ENCODE measurements at regions not wholly inside any gene's neighbourhood (a gene's known extent, or its start where the extent isn't known, plus 50 kb on each side); places are given as distances from the start of the nearest gene placed in this dataset.
"Not testable (repeated sequence)": the region's sequence is repeated elsewhere in the genome, so short reads cannot be mapped to it uniquely, and the experiment has no call there.

- ATAC-seq (replicated peaks; ENCODE audit: extremely low read depth, poor library complexity, severe bottlenecking) (no peak), DNase-seq (ENCODE audit: low spot score in 2 of 2) (no peak)
- Mint-ChIP-seq H3K36me3 (ENCODE audit: insufficient read depth) (no peaks in the 10 kb centered on the region), H3K27me3 (peaks cover 17% of the 10 kb centered on the region), H3K4me3 (no peak overlapping the region), H3K4me1 (no peaks in the 10 kb centered on the region), H3K27ac (ENCODE audit: low read depth) (no peak overlapping the region), H3K9me3 (no peaks in the 10 kb centered on the region)
Observed at GRCh38 chr21:25501996-25502665, 105.2 kb downstream of the MRPL39 start.

GRCh38 chr21:25501462-25501861 is 105.8 kb downstream of the MRPL39 start:
- no peak for ATAC-seq (replicated peaks; ENCODE audit: extremely low read depth, poor library complexity, severe bottlenecking)
- H3K27ac Mint-ChIP-seq (ENCODE audit: low read depth) = no peak overlapping the region
- H3K9me3 Mint-ChIP-seq = no peaks in the 10 kb centered on the region
- H3K4me1 Mint-ChIP-seq = no peaks in the 10 kb centered on the region
- H3K36me3 Mint-ChIP-seq (ENCODE audit: insufficient read depth) = no peaks in the 10 kb centered on the region
- H3K27me3 Mint-ChIP-seq = peaks cover 16% of the 10 kb centered on the region
- H3K4me3 Mint-ChIP-seq = no peak overlapping the region
- DNase-seq (ENCODE audit: low spot score in 2 of 2) = no peak

DNA sequence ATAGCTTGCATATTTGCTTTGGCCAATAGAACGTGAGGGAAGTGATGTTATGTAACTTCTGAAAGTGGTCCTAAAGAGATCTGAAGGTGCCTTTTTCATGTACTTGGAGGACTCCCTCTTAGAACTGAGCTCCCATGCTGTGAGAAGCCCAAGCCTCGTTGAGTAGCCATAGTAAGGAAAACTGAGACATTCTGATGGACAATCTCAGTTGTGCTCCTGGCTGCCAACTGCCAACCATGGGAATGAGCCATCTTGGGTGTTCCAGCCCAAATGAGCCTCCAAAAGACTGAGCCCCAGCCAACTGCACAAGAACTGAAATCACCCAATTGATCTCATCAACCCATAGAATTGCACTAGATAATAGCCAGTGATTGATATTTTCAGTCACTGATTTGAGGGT is 106.7 kb downstream of the MRPL39 start:
- Mint-ChIP-seq H3K27ac (ENCODE audit: low read depth) (no peak overlapping the region), H3K9me3 (no peaks in the 10 kb centered on the region), H3K4me1 (no peaks in the 10 kb centered on the region), H3K27me3 (peaks cover 7% of the 10 kb centered on the region), H3K36me3 (ENCODE audit: insufficient read depth) (no peaks in the 10 kb centered on the region), H3K4me3 (no peak overlapping the region)
- DNase-seq (ENCODE audit: low spot score in 2 of 2) (no peak), ATAC-seq (replicated peaks; ENCODE audit: extremely low read depth, poor library complexity, severe bottlenecking) (no peak)

DNA sequence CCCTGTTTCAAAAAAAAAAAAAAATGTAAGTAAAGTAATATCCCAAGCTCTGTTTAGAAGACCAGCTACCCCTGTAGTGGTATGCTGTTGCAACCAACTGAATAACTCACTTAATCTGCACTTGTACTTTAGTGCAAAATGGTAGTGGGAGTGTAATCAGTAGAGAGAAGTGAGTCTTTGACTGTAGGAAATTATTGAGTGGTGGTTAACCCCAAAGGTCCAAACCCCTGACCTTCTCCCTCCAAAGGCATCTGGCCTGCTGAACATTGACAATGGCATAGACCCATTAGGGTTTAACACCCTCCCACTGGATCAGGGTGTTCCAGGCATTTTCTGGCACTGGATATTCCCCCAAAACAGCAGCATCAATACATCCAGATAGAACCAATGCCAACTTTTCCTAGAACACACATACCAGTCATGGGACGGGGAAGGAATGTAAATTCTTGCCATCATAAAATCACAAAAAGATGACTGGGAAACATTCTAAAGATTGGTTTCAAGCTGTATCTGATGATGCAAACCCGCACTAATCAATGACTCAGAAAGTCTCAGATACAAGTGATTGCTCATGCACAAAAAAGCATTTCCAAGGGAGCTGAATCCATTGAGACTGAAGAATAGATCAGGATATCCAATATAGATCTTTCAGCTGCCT is 110.3 kb downstream of the MRPL39 start:
- H3K4me1 Mint-ChIP-seq = no peaks in the 10 kb centered on the region
- H3K9me3 Mint-ChIP-seq = no peaks in the 10 kb centered on the region
- no peak overlapping the region for H3K27ac Mint-ChIP-seq (ENCODE audit: low read depth)
- H3K4me3 Mint-ChIP-seq = no peak overlapping the region
- no peaks in the 10 kb centered on the region for H3K27me3 Mint-ChIP-seq
- DNase-seq (ENCODE audit: low spot score in 2 of 2) (no peak), ATAC-seq (replicated peaks; ENCODE audit: extremely low read depth, poor library complexity, severe bottlenecking) (no peak)
- no peaks in the 10 kb centered on the region for H3K36me3 Mint-ChIP-seq (ENCODE audit: insufficient read depth)

DNA sequence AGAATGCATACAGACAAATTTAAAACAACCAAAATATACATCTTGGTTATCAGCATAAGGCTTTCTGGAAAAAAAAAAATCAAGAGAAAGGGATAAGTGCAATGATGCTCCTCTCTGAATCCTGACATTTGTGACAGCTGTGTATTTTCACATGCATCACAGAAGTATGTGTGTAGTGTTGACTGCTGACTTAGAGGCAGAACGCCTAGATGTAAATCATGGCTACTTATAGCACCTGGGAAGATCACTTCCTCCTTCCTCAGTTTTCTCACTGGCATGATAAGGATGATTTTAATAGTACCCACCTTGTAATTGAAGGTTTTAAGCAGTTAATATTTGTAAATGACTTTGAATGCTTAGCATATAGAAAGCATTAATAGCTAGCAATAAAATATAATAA is 112.5 kb downstream of the MRPL39 start:
- H3K27ac Mint-ChIP-seq (ENCODE audit: low read depth) = no peak overlapping the region
- no peaks in the 10 kb centered on the region for H3K27me3 Mint-ChIP-seq
- H3K9me3 Mint-ChIP-seq = no peaks in the 10 kb centered on the region
- DNase-seq (ENCODE audit: low spot score in 2 of 2) (no peak), ATAC-seq (replicated peaks; ENCODE audit: extremely low read depth, poor library complexity, severe bottlenecking) (no peak)
- H3K36me3 Mint-ChIP-seq (ENCODE audit: insufficient read depth) = no peaks in the 10 kb centered on the region
- peaks cover 8% of the 10 kb centered on the region for H3K4me1 Mint-ChIP-seq
- H3K4me3 Mint-ChIP-seq = no peak overlapping the region

GRCh38 chr21:25493722-25494121 is 113.6 kb downstream of the MRPL39 start:
- Mint-ChIP-seq H3K27ac (ENCODE audit: low read depth) (no peak overlapping the region), H3K36me3 (ENCODE audit: insufficient read depth) (no peaks in the 10 kb centered on the region), H3K9me3 (no peaks in the 10 kb centered on the region), H3K27me3 (no peaks in the 10 kb centered on the region), H3K4me3 (no peak overlapping the region), H3K4me1 (peaks cover 8% of the 10 kb centered on the region)
- DNase-seq (ENCODE audit: low spot score in 2 of 2) = no peak
- ATAC-seq (replicated peaks; ENCODE audit: extremely low read depth, poor library complexity, severe bottlenecking) = no peak

DNA sequence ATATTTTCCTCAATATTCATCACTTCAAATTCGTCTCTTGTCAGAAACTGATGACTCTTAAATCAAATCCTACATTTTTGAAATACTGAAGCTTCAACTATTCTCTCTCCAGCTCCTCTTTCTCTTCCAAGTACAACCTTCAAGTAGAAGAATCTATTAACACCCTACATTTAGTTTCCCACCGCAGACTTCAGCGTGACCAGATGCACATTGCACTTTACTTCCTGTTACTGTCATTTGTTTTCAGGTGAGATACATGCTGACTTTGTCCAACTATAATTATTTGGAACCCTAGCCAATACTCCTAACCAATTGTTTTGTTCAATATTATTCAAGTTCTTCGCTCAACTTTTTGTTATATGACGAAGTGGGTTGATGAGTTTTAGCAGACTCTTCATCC is 116.0 kb downstream of the MRPL39 start:
- ATAC-seq (replicated peaks; ENCODE audit: extremely low read depth, poor library complexity, severe bottlenecking) = no peak
- H3K27me3 Mint-ChIP-seq = no peaks in the 10 kb centered on the region
- H3K4me3 Mint-ChIP-seq = no peak overlapping the region
- no peaks in the 10 kb centered on the region for H3K36me3 Mint-ChIP-seq (ENCODE audit: insufficient read depth)
- DNase-seq (ENCODE audit: low spot score in 2 of 2) = no peak
- no peak overlapping the region for H3K27ac Mint-ChIP-seq (ENCODE audit: low read depth)
- H3K4me1 Mint-ChIP-seq = peaks cover 8% of the 10 kb centered on the region
- no peaks in the 10 kb centered on the region for H3K9me3 Mint-ChIP-seq

DNA sequence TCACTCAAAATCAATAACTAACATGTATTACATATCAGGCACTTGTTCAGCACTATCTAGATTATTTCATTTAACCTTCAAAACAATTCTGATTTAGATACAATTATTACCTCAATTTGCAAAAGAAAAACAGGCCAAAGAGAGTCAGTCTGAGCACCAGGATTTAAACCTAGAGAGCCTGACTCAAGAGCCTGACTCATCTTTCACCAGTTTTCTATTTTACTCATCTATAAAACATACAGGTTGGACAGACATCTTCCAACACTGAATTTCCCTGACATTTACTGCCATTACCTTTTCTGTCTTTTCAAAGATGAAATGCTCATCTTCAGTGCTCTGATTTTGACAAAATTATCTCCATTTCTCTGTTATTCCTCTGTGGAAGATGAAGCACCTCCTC is 116.5 kb downstream of the MRPL39 start:
- DNase-seq (ENCODE audit: low spot score in 2 of 2) (no peak), ATAC-seq (replicated peaks; ENCODE audit: extremely low read depth, poor library complexity, severe bottlenecking) (no peak)
- H3K27me3 Mint-ChIP-seq = no peaks in the 10 kb centered on the region
- no peak overlapping the region for H3K4me3 Mint-ChIP-seq
- H3K36me3 Mint-ChIP-seq (ENCODE audit: insufficient read depth) = peaks cover 1% of the 10 kb centered on the region
- H3K9me3 Mint-ChIP-seq = no peaks in the 10 kb centered on the region
- no peak overlapping the region for H3K27ac Mint-ChIP-seq (ENCODE audit: low read depth)
- H3K4me1 Mint-ChIP-seq = peaks cover 8% of the 10 kb centered on the region

DNA sequence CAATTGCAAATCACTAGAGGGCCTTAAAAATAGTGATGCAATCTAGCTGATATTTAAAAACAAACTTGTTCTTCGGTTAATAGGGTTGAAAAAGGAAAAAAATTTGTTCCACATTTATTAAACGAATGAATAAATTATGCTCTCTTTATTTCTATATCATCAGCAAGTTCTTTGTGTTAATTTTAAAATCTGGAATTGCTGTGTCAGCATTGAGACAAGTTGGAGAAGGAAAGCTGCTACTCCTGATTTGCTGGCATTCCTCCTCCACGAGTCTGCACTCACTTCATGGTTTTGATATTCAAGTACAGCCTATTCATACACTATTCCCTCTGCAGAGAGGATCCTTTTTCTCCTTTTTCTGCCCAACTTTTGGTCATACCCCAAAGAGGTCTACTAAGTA is 117.6 kb downstream of the MRPL39 start:
- peaks cover 1% of the 10 kb centered on the region for H3K36me3 Mint-ChIP-seq (ENCODE audit: insufficient read depth)
- no peak for DNase-seq (ENCODE audit: low spot score in 2 of 2)
- ATAC-seq (replicated peaks; ENCODE audit: extremely low read depth, poor library complexity, severe bottlenecking) = no peak
- no peak overlapping the region for H3K4me3 Mint-ChIP-seq
- no peaks in the 10 kb centered on the region for H3K9me3 Mint-ChIP-seq
- no peak overlapping the region for H3K27ac Mint-ChIP-seq (ENCODE audit: low read depth)
- peaks cover 8% of the 10 kb centered on the region for H3K4me1 Mint-ChIP-seq
- H3K27me3 Mint-ChIP-seq = peaks cover 10% of the 10 kb centered on the region

DNA sequence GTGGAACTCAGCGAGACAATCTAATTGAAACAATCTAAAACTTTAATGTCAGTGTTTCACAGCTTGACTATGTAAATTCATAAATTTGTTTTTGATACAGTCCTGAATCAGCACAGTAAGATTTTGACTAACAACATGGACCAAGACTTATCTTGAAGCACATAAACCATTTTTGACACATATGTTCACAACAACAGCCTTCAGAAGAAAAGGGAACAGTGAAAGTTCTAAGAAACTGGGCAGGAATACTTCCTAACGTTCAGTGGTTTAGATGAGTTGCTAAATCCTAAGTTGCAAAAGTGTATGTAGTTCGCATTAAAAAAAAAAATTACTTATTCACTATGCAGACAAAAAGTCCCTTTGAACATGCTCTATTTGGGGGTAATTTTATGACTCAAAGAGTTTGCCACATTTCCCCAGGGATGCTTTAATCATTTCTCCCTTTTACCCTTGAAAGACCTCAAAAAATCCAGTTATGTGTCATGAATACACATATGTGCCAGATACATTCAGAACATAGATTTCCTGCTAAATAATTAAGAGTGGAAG is 120.2 kb downstream of the MRPL39 start:
- ATAC-seq (replicated peaks; ENCODE audit: extremely low read depth, poor library complexity, severe bottlenecking) (no peak), DNase-seq (ENCODE audit: low spot score in 2 of 2) (no peak)
- H3K27ac Mint-ChIP-seq (ENCODE audit: low read depth) = no peak overlapping the region
- H3K36me3 Mint-ChIP-seq (ENCODE audit: insufficient read depth) = peaks cover 1% of the 10 kb centered on the region
- H3K4me3 Mint-ChIP-seq = no peak overlapping the region
- peaks cover 12% of the 10 kb centered on the region for H3K9me3 Mint-ChIP-seq
- peaks cover 29% of the 10 kb centered on the region for H3K27me3 Mint-ChIP-seq
- H3K4me1 Mint-ChIP-seq = peaks cover 8% of the 10 kb centered on the region

GRCh38 chr21:25485914-25486313 is 121.4 kb downstream of the MRPL39 start:
- H3K4me3 Mint-ChIP-seq = no peak overlapping the region
- peaks cover 3% of the 10 kb centered on the region for H3K36me3 Mint-ChIP-seq (ENCODE audit: insufficient read depth)
- peaks cover 29% of the 10 kb centered on the region for H3K27me3 Mint-ChIP-seq
- no peak overlapping the region for H3K27ac Mint-ChIP-seq (ENCODE audit: low read depth)
- ATAC-seq (replicated peaks; ENCODE audit: extremely low read depth, poor library complexity, severe bottlenecking) (no peak), DNase-seq (ENCODE audit: low spot score in 2 of 2) (no peak)
- peaks cover 18% of the 10 kb centered on the region for H3K9me3 Mint-ChIP-seq
- peaks cover 2% of the 10 kb centered on the region for H3K4me1 Mint-ChIP-seq

- no peaks in the 10 kb centered on the region for H3K27me3 Mint-ChIP-seq
- H3K27ac Mint-ChIP-seq (ENCODE audit: low read depth) = no peak overlapping the region
- DNase-seq (ENCODE audit: low spot score in 2 of 2) = no peak
- H3K4me1 Mint-ChIP-seq = peaks cover 5% of the 10 kb centered on the region
- no peaks in the 10 kb centered on the region for H3K9me3 Mint-ChIP-seq
- no peaks in the 10 kb centered on the region for H3K36me3 Mint-ChIP-seq (ENCODE audit: insufficient read depth)
- ATAC-seq (replicated peaks; ENCODE audit: extremely low read depth, poor library complexity, severe bottlenecking) = no peak
- no peak overlapping the region for H3K4me3 Mint-ChIP-seq
Observed at GRCh38 chr21:25467896-25468295, 139.4 kb downstream of the MRPL39 start.

DNA sequence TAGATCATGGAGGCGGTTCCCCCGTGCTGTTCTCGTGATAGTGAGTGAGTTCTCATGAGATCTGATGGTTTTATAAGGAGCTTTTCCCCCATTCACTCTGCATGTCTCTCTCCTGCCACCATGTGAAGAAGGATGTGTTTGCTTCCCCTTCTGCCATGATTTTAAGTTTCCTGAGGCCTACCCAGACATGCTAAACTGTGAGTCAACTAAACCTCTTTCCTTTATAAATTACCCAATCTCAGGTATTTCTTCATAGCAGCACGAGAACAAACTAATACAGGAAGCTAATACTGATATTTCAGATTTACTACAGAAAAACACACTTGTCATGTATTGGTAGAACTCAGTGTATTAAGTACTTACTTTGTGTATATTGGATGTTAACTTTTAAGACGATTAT is 140.2 kb downstream of the MRPL39 start:
- not testable (repeated sequence) for ATAC-seq (replicated peaks; ENCODE audit: extremely low read depth, poor library complexity, severe bottlenecking); DNase-seq (ENCODE audit: low spot score in 2 of 2); H3K36me3 Mint-ChIP-seq (ENCODE audit: insufficient read depth); H3K27ac Mint-ChIP-seq (ENCODE audit: low read depth); H3K4me3 Mint-ChIP-seq; H3K9me3 Mint-ChIP-seq; H3K27me3 Mint-ChIP-seq
- H3K4me1 Mint-ChIP-seq = peaks cover 10% of the 10 kb centered on the region
